NB4 (cell line): ENCODE measurements at regions not wholly inside any gene's neighbourhood (a gene's known extent, or its start where the extent isn't known, plus 50 kb on each side); places are given as distances from the start of the nearest gene placed in this dataset.

Experiments
- POLR2A ChIP-seq: IDR thresholded peaks from 2 replicates; pipeline ENCODE4 v1.6.1; 2011; ENCODE audit warnings: mild to moderate bottlenecking; ENCODE audit not compliant: insufficient read length; ENCODE audit errors: extremely low read depth
- TF ChIP-seq, protein P1 (sequence below): IDR thresholded peaks from 2 replicates; pipeline ENCODE4 v1.6.1; 2011; ENCODE audit warnings: low read depth, low read length
- TF ChIP-seq, protein P2 (sequence below): IDR thresholded peaks from one replicate; pipeline ENCODE4 v1.5.1; 2012; ENCODE audit warnings: low read depth, low read length

- TF ChIP-seq, protein P1, sequence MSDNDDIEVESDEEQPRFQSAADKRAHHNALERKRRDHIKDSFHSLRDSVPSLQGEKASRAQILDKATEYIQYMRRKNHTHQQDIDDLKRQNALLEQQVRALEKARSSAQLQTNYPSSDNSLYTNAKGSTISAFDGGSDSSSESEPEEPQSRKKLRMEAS, result no peak
- TF ChIP-seq, protein P2, sequence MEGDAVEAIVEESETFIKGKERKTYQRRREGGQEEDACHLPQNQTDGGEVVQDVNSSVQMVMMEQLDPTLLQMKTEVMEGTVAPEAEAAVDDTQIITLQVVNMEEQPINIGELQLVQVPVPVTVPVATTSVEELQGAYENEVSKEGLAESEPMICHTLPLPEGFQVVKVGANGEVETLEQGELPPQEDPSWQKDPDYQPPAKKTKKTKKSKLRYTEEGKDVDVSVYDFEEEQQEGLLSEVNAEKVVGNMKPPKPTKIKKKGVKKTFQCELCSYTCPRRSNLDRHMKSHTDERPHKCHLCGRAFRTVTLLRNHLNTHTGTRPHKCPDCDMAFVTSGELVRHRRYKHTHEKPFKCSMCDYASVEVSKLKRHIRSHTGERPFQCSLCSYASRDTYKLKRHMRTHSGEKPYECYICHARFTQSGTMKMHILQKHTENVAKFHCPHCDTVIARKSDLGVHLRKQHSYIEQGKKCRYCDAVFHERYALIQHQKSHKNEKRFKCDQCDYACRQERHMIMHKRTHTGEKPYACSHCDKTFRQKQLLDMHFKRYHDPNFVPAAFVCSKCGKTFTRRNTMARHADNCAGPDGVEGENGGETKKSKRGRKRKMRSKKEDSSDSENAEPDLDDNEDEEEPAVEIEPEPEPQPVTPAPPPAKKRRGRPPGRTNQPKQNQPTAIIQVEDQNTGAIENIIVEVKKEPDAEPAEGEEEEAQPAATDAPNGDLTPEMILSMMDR, result no peak
- TF ChIP-seq POLR2A, result no peak
These were observed 511.8 kb downstream of the EPHA3 start for GRCh38 chr3:89619263-89619662.
